ENCODE measurements at regions not wholly inside any gene's neighbourhood (a gene's known extent, or its start where the extent isn't known, plus 50 kb on each side); places are given as distances from the start of the nearest gene placed in this dataset.
"Not testable (repeated sequence)": the region's sequence is repeated elsewhere in the genome, so short reads cannot be mapped to it uniquely, and the experiment has no call there.

- DNase-seq (ENCODE audit: low read depth, low spot score) = not testable (repeated sequence)
Measured at GRCh38 chr2:88996588-88996987, 305.1 kb downstream of the RPIA start.

GRCh38 chr2:88999365-88999764 lies 307.9 kb downstream of the RPIA start:
- DNase-seq (ENCODE audit: low read depth, low spot score) = no peak

- DNase-seq (ENCODE audit: low read depth, low spot score) = peak; percentile 17
Measured at GRCh38 chr2:89000235-89000634, 308.8 kb downstream of the RPIA start.

- DNase-seq (ENCODE audit: low read depth, low spot score) = peak; percentile 35
Measured at GRCh38 chr2:89004238-89004637, 312.8 kb downstream of the RPIA start.

GRCh38 chr2:89020566-89020965 lies 329.1 kb downstream of the RPIA start:
- DNase-seq (ENCODE audit: low read depth, low spot score) = not testable (repeated sequence)

GRCh38 chr2:89026296-89026695 lies 334.8 kb downstream of the RPIA start:
- not testable (repeated sequence) for DNase-seq (ENCODE audit: low read depth, low spot score)

- DNase-seq (ENCODE audit: low read depth, low spot score) = not testable (repeated sequence)
Measured at GRCh38 chr2:89027115-89027514, 335.6 kb downstream of the RPIA start.

- not testable (repeated sequence) for DNase-seq (ENCODE audit: low read depth, low spot score)
Measured at GRCh38 chr2:89027536-89027935, 336.1 kb downstream of the RPIA start.

- DNase-seq (ENCODE audit: low read depth, low spot score) = not testable (repeated sequence)
Measured at GRCh38 chr2:89029257-89029656, 337.8 kb downstream of the RPIA start.

GRCh38 chr2:89048138-89049066 lies 356.9 kb downstream of the RPIA start:
- peak; percentile 28 for DNase-seq (ENCODE audit: low read depth, low spot score)

- DNase-seq (ENCODE audit: low read depth, low spot score) = not testable (repeated sequence)
Measured at GRCh38 chr2:89058616-89059015, 367.1 kb downstream of the RPIA start.

GRCh38 chr2:89061174-89061573 lies 369.7 kb downstream of the RPIA start:
- not testable (repeated sequence) for DNase-seq (ENCODE audit: low read depth, low spot score)

- DNase-seq (ENCODE audit: low read depth, low spot score) = not testable (repeated sequence)
Measured at GRCh38 chr2:89076771-89077170, 385.3 kb downstream of the RPIA start.

GRCh38 chr2:89092911-89093310 lies 401.4 kb downstream of the RPIA start:
- peak; percentile 23 for DNase-seq (ENCODE audit: low read depth, low spot score)

- DNase-seq (ENCODE audit: low read depth, low spot score) = peak; percentile 19
Measured at GRCh38 chr2:89095060-89095459, 403.6 kb downstream of the RPIA start.

- DNase-seq (ENCODE audit: low read depth, low spot score) = not testable (repeated sequence)
Measured at GRCh38 chr2:89102587-89102986, 411.1 kb downstream of the RPIA start.

GRCh38 chr2:89106369-89107019 lies 415.0 kb downstream of the RPIA start:
- not testable (repeated sequence) for DNase-seq (ENCODE audit: low read depth, low spot score)

GRCh38 chr2:89112434-89112833 lies 421.0 kb downstream of the RPIA start:
- DNase-seq (ENCODE audit: low read depth, low spot score) = peak; percentile 54

GRCh38 chr2:89113286-89113685 lies 421.8 kb downstream of the RPIA start:
- DNase-seq (ENCODE audit: low read depth, low spot score) = not testable (repeated sequence)

- DNase-seq (ENCODE audit: low read depth, low spot score) = not testable (repeated sequence)
Measured at GRCh38 chr2:89129440-89129839, 438.0 kb downstream of the RPIA start.

GRCh38 chr2:89130665-89131308 lies 439.3 kb downstream of the RPIA start:
- DNase-seq (ENCODE audit: low read depth, low spot score) = not testable (repeated sequence)

- DNase-seq (ENCODE audit: low read depth, low spot score) = peak; percentile 26
Measured at GRCh38 chr2:89142959-89143358, 451.5 kb downstream of the RPIA start.
